ENCODE measurements at regions not wholly inside any gene's neighbourhood (a gene's known extent, or its start where the extent isn't known, plus 50 kb on each side); places are given as distances from the start of the nearest gene placed in this dataset.
"Not testable (repeated sequence)": the region's sequence is repeated elsewhere in the genome, so short reads cannot be mapped to it uniquely, and the experiment has no call there.

GRCh38 chr1:213585959-213586586, 401.7 kb upstream of the PROX1 start:
- H3K9me3 ChIP-seq: no peaks in the 10 kb centered on the region
- in situ Hi-C loops (cut with MboI; ENCODE audit: low sequenced_read_pairs in 4 of 4) (no loop called here), intact Hi-C loops (cut with DNase I; ENCODE audit: low total_unique reads) (no loop called here)
- no peaks in the 10 kb centered on the region for H3K36me3 ChIP-seq
- no peak for TF ChIP-seq POLR2A (IDR thresholded peaks at IDR 0.05)
- no peak for TF ChIP-seq CTCF (IDR thresholded peaks at IDR 0.05 in 4 of 5, conservative IDR thresholded peaks at IDR 0.05 in 1 of 5)
- ATAC-seq (no peak), DNase-seq (no peak)
- H3K4me3 ChIP-seq: no peak overlapping the region
- no peak overlapping the region for H3K27ac ChIP-seq
- no peaks in the 10 kb centered on the region for H3K4me1 ChIP-seq
- peaks cover 0 to 2% (median 0%) of the 10 kb centered on the region in 3 donors for H3K27me3 ChIP-seq

- TF ChIP-seq CTCF (IDR thresholded peaks at IDR 0.05 in 4 of 5, conservative IDR thresholded peaks at IDR 0.05 in 1 of 5) (no peak), POLR2A (IDR thresholded peaks at IDR 0.05) (no peak)
- intact Hi-C loops (cut with DNase I; ENCODE audit: low total_unique reads): no loop called here
- Histone ChIP-seq H3K27ac (no peak overlapping the region), H3K27me3 (peaks cover 0 to 2% (median 0%) of the 10 kb centered on the region in 3 donors), H3K4me1 (no peaks in the 10 kb centered on the region), H3K36me3 (no peaks in the 10 kb centered on the region), H3K4me3 (no peak overlapping the region), H3K9me3 (no peaks in the 10 kb centered on the region)
- in situ Hi-C loops (cut with MboI; ENCODE audit: low sequenced_read_pairs in 4 of 4): no loop called here
- DNase-seq (no peak), ATAC-seq (no peak)
These were observed 401.2 kb upstream of the PROX1 start for GRCh38 chr1:213586587-213586972.

GRCh38 chr1:213596729-213597128, 391.0 kb upstream of the PROX1 start:
- ATAC-seq (no peak), DNase-seq (no peak)
- intact Hi-C loops (cut with DNase I; ENCODE audit: low total_unique reads) (no loop called here), in situ Hi-C loops (cut with MboI; ENCODE audit: low sequenced_read_pairs in 4 of 4) (no loop called here)
- H3K27ac ChIP-seq: no peak overlapping the region
- TF ChIP-seq CTCF (IDR thresholded peaks at IDR 0.05 in 4 of 5, conservative IDR thresholded peaks at IDR 0.05 in 1 of 5) (no peak), POLR2A (IDR thresholded peaks at IDR 0.05) (no peak)
- H3K36me3 ChIP-seq: no peaks in the 10 kb centered on the region
- no peaks in the 10 kb centered on the region for H3K9me3 ChIP-seq
- H3K27me3 ChIP-seq: no peaks in the 10 kb centered on the region
- H3K4me3 ChIP-seq: no peak overlapping the region
- no peaks in the 10 kb centered on the region for H3K4me1 ChIP-seq

- intact Hi-C loops (cut with DNase I; ENCODE audit: low total_unique reads): no loop called here
- TF ChIP-seq CTCF (IDR thresholded peaks at IDR 0.05 in 4 of 5, conservative IDR thresholded peaks at IDR 0.05 in 1 of 5) (no peak), POLR2A (IDR thresholded peaks at IDR 0.05) (no peak)
- DNase-seq (no peak), ATAC-seq (no peak)
- Histone ChIP-seq H3K4me3 (no peak overlapping the region), H3K9me3 (no peaks in the 10 kb centered on the region), H3K36me3 (no peaks in the 10 kb centered on the region), H3K27ac (no peak overlapping the region), H3K27me3 (peaks cover 0 to 4% (median 0%) of the 10 kb centered on the region in 3 donors), H3K4me1 (no peaks in the 10 kb centered on the region)
- in situ Hi-C loops (cut with MboI; ENCODE audit: low sequenced_read_pairs in 4 of 4): no loop called here
These were observed 389.5 kb upstream of the PROX1 start for GRCh38 chr1:213598263-213598662.

- no peak for DNase-seq
- H3K27me3 ChIP-seq: peaks cover 0 to 4% (median 0%) of the 10 kb centered on the region in 3 donors
- H3K36me3 ChIP-seq: no peaks in the 10 kb centered on the region
- TF ChIP-seq CTCF (IDR thresholded peaks at IDR 0.05 in 4 of 5, conservative IDR thresholded peaks at IDR 0.05 in 1 of 5) (no peak), POLR2A (IDR thresholded peaks at IDR 0.05) (no peak)
- no peaks in the 10 kb centered on the region for H3K9me3 ChIP-seq
- intact Hi-C loops (cut with DNase I; ENCODE audit: low total_unique reads): no loop called here
- no peak overlapping the region for H3K4me3 ChIP-seq
- no peak overlapping the region for H3K27ac ChIP-seq
- no peak for ATAC-seq
- no peaks in the 10 kb centered on the region for H3K4me1 ChIP-seq
- in situ Hi-C loops (cut with MboI; ENCODE audit: low sequenced_read_pairs in 4 of 4): no loop called here
These were observed 386.9 kb upstream of the PROX1 start for GRCh38 chr1:213600879-213601278.

- H3K36me3 ChIP-seq; H3K27ac ChIP-seq; H3K4me1 ChIP-seq; intact Hi-C loops (cut with DNase I; ENCODE audit: low total_unique reads); H3K27me3 ChIP-seq; DNase-seq; H3K9me3 ChIP-seq; in situ Hi-C loops (cut with MboI; ENCODE audit: low sequenced_read_pairs in 4 of 4); H3K4me3 ChIP-seq; ATAC-seq: not testable (repeated sequence)
These were observed 386.1 kb upstream of the PROX1 start for GRCh38 chr1:213601705-213602104.
